RKO (cell line): ENCODE measurements at regions not wholly inside any gene's neighbourhood (a gene's known extent, or its start where the extent isn't known, plus 50 kb on each side); places are given as distances from the start of the nearest gene placed in this dataset.
A peak's percentile ranks its signal among the peaks of the same experiment; 100 is the strongest.
"Not testable (repeated sequence)": the region's sequence is repeated elsewhere in the genome, so short reads cannot be mapped to it uniquely, and the experiment has no call there.

Experiments
- DNase-seq: peaks from one replicate; pipeline ENCODE4 v3.0.0-alpha.2; 2016; ENCODE audit warnings: low spot score

DNA sequence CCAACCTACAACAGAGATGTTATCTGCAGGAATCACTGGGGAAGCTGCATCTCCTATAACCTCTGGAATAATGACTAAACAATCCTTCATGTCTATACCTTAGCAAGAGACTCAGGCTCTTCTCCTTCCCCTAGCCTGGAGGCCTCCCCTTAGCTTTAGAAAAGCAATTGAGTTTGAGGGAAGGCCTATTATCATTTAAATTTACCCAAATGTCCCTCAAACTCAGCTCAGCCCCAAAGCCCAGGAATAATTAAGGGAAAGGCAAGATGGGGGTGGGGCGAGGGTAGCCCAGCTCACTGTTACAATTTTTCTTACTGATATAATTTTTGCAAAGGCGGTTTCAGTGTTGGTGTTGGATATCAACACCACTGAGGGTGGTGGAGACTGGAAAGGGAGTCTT lies 151.4 kb upstream of the EEA1 start:
- no peak for DNase-seq

DNA sequence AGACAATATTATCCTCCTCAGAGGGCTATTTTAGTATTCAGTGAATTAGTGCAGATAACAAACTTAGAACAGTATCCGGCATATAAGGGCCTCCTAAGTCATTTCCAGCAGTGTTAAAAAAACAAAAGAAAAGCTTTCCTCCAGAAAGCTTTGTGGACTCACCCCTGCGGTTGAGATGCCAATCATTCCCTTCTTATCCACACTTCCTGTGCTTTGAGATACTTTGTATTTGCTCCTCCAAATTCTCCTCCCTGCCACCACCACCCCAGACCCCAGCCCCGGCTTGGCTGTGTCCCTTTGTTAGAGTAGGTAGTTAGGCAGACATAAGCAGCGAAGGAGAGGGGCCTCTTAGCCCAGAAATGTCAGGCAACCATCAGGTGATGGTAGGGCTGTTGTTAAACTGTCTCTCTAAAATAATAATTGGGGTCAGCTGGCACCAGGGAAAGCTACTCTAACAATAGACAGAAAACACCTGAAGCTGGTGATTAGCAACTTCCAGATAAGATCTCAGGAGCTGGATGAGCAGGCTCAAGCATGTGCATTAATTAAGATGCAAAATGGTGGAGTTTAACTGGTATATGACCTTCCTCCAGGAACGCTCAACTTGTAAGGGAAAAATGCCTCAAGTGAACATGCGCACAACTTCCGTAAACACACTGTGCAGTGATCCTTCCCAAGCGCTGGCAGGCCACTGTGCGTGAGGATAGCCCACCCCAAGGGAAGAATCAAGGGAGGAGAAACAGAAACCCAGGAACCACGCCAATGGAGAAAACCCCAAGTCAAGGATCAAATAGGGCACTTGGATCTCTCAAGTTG lies 152.1 kb upstream of the EEA1 start:
- DNase-seq, result no peak

DNA sequence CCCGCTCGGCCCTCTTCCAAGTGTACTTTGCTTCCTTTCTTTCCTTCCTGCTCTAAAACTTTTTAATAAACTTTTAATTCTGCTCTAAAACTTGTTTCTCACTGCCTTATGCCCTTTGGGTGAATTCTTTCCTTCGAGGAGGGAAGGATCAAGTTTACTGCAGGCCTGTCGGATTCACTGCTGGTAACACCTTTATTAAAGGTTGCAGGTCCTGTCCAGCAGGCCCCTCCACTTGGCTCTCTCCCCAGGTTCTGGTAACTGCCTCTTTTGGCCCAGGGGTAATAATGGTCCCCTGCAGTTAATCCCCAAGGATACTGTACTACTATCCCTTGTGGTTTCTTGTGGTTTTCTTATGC lies 152.7 kb upstream of the EEA1 start:
- no peak for DNase-seq

DNA sequence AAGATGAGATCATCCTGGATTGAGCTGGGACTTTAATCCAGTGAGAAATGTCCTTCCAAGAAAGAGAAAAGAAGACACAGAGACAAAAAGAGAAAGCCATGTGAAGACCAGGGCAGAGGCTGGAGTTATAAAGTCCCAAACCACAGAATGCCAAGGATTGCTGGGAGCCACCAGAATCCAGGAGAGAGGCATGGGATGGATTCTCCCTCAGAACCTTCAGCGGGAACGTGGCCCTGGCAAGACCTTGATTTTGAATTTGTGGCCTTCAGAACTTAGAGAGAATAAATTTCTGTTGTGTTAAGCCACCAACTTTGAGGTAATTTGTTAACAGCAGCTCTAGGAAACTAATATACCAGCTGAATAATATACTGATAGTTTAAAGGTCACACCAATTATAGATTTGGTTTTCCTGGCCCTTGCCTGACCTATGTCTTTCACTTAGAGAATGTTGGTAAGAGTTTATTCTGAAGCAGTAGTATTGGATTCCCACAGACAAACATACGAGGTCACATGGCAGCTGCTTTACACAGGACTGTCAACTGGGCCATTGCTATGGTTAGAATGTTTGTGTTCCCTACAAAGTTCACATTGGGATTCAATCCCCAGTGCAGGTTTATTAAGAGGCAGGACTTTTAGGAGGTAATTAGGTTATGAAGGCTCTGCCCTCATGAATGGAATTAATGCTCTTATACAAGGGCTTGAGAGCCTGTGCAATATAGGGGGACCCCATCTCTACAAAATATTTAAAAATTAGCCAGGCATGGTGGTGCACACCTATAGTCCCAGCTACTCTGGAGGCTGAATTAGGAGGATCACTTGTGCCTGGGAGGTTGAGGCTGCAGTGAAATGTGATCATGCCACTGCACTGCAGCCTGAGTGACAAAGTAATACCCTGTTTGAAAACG lies 156.5 kb upstream of the EEA1 start:
- no peak for DNase-seq

DNA sequence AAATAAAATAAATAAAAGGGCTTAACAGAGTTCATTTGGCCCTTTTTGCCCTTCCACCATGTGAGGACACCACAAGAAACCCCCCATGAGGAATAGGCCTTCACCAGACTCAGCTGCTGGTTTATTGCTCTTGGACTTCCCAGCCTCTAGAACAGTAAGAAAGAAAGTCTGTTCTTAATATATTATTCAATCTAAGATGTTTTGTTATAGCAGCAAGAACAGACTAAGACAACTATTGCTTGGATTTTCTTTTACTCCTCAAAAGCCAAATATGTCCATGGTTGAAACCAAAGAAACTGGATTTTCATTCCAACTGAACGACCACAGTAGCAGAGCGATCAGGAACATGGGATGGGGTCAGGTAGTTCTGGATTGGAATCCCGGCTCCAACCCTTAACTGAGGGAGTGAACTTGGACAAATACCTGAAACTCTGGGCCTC lies 157.2 kb upstream of the EEA1 start:
- no peak for DNase-seq

DNA sequence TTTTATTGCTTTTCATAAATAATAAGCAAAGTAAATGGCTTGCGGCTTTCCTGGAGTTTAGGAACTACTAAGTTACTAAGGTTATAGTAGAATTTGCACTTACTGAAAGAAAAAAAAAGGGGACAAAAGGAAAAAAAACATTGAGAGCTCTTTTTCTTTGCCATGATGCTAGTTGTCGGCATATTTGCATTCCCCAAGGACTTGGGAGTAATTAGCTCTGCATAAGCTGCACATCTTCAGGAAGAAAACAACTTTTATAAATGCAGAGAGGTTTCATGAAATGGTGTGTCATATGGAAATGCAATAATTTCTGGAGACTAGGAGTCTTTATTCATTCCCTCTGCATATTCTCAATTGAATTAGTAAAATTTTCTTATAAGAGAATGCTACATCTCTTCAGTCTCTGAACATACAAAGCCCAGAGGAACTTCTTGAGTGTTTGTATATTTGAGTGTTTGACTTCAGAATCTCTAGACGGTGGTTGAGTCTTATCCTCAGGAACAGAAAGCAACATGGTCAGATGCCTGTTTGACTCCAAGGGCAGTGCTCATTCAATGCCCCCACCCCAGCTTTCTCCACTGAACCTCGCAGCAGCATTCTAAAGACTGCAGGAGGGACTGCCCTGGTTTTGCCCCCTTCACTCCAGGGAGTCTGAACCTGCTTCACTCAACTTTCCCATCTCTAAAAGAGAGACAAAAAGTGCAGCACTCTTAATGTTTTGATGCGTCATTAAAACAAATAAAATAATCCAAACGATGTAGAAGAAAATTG lies 158.9 kb upstream of the EEA1 start:
- DNase-seq, result no peak

DNA sequence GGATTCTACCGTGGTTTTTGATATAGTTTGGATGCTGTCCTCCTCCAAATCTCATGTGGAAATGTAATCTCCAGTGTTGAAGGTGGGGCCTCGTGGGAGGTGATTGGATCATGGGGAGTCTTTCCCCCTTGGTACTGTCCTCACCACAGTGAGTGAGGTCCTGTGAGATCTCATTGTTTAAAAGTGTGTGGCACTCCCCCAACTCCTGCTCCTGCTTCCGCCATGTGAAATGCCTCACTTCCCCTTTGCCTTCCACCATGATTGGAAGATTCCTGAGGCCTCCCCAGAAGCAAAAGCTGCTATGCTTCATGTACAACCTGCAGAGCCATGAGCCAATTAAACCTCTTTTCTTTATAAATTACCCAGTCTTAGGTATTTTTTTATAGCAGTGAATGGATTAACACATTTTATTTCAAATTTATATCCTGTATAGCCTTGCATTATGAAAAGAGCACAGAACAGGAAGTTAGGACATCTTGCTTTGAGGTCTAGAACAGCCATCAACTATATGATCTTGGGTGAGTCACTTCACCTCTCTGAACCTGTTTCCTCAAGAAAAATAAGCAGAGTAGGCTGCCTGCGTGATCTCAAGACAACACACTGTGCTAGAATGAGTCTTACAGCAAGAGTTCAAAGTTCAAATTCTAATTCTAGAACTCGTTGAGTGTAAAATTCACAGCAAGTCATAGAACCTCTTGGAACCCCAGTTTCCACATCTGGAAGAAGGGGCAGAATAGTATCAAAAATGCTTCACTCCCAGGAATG lies 160.9 kb upstream of the EEA1 start:
- peak; percentile 81 for DNase-seq

DNA sequence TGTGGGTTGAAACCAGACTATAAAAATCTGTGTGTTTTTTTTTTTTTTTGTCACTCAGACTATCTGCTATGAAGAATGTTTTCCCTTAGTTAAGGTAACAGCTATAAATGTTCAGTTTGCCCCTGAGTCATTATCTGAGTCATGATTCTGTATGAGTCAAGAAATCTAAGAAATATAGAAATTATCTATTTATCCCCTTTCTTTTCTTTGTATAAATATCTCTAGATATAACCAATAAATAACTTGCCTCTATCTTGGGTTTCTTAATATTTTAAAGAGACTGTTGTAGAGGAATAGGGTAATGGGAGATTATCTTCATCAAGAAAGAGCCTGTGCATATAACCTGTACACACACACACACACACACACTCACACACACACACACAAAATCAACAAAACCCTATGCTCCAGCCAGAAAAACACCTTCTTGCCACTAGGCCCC lies 161.7 kb upstream of the EEA1 start:
- peak; percentile 70 for DNase-seq

DNA sequence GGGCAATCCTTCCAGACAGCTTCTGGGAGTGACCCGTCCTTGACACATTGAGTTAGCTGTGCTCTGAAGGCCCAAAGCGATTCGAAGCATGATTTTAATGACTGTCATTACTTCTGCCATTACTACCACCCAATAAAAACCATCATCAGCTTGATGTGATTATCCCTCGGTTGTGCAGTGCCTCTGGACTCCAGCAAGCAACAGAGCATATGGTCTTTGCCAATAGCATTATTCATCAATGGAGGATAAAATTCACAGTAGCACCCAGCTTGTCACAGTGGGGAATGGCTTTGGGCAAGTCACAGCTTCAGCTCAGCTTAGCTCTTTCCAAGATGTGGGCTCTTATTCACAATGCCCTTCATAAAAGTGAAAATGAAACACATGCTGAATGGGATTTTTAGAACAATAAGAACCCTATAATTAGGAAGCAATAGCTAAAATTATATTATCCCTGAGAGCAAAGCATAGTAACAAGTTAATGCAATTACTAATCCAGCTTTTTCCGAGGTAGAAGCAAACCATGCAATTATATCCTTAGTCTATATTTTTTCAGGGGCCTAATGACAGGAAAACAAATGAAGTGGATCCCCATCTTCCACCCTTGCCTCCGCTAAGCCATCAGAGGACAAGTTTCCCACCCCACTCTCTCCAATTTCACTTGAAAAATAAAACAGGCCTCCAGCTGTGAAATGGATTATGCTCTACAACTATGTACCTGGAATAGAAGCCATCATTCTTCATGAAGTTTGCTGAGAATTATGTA lies 163.0 kb upstream of the EEA1 start:
- no peak for DNase-seq

DNA sequence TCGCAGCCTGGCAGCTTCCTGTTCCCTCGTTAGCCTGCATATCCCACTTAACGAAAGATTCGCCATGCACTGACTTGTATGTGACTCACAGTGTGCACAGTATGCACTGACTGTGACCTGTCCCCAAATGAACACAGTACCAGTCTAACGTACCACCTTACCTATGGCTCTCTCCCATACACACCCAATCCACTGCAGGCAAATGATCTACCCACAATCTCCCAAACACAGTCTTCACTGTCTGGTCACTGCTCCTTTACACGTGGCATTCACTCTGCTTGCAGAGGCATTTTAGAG lies 163.5 kb upstream of the EEA1 start:
- DNase-seq, result peak; percentile 10

DNA sequence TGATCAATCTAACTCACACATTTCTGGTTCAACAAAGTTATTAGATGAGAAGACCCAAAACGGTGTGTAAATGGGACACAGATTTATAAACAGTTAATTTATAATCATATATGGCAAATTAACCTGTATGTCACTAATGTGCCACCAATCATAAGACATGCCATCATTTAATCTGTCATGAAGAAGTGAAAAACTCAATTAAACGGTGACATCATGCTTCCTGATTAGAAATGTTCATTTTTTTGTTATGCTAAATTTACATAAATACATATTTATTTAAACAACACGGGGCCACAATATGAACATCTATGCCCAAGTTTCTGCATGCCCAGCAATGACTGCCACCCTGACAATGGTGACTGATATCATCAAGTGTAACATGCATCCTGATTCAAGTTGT lies 164.1 kb upstream of the EEA1 start:
- DNase-seq, result no peak

DNA sequence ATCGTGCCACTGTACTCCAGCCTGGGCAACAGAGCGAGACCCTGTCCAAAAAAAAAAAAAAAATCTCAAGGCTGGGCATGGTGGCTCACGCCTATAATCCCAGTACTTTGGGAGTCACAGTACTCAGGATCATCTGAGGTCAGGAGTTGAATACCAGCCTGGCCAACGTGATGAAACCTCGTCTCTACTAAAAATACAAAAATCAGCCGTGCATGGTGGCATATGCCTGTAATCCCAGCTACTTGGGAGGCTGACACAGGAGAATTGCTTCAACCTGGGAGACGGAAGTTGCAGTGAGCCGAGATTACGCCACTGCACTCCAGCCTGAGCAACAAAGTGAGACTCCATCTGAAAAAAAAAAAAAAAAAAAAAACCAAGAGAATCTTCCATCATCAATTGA lies 165.1 kb upstream of the EEA1 start:
- not testable (repeated sequence) for DNase-seq

DNA sequence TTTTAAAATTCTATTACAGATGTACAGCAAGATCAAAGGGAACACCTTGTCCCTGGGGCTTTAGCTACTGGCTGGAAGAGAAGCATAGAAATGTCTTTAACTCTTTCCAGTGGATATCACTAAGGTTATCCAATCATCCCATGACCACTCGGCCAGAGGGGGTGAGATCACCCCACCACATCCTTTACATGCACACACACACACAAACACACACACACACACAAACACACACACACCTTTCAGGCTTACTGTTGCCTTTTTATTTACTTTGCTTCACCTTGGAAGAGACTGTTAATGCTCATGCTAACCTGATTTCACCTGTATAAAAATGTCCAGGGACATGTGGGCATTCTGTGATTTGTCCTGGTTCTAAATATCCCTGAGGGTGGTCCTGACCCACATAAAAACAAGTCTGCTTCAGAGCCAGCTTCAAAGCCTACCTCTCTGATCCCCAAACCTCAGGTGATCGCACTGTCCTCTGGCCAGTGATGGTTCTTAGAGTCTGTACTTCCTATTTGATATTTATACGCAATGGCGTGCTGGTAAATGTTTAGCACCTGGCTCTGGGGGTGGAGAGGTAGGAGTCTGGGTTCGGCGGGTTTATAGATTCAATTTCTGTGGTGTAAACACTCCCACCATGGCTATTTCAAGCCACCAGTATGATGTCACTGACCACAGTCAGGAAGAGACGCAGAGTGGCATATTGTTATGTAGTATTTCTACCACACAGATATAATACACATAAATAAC lies 166.1 kb upstream of the EEA1 start:
- DNase-seq, result no peak

DNA sequence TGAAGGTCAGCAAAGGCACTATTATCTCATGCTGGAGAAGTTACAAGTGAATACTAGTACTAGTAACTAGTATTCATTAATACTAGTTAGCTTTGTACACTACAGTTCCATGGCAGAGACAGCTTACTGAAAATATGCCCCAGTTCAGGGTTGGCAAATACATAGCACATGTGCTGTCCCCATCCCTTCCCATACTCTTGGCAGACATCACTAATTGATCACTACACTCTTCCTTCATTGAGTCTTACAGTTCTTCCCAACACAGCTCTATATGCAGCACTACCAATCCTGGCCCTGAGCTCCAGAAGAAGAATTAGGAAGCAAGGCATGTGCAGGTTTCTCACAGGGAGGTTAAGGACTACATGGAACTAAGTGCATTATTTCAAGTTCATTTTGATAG lies 168.3 kb upstream of the EEA1 start:
- no peak for DNase-seq

DNA sequence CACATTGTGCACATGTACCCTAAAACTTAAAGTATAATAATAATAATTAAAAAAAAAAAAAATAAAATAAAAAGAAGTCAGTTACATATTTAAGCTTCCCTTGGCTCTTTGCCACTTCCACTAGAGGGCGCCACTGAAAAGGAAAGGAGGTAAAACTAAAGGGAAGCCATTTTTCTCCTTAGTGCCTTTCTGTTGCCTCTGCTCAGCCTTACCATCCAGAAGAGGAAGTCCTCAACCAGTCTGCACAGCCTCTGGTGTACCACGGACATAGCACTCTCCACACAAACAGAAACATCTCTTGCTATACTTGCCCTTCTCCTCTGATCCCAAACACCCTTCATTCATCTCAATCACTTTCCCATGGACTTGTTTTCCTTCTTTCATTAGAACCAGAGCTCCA lies 169.0 kb upstream of the EEA1 start:
- peak; percentile 32 for DNase-seq

DNA sequence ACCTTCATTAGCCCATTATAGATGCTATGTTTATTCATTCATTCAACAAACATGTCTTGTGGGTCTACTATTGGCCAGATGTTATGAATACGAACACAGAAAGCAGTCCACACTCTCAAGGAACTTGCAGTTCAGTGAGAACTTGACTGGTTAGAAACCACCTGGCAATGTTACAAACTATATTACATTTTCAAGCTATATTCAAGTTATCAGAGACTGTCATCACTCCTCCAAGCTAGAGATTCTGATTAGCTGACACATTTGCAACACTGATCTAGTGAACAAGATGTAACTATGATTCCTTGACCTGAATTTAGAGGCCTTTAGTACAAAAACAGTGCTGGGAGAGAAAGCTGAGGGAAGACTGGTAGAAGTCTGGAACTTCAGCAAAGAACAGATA lies 170.7 kb upstream of the EEA1 start:
- DNase-seq, result no peak

DNA sequence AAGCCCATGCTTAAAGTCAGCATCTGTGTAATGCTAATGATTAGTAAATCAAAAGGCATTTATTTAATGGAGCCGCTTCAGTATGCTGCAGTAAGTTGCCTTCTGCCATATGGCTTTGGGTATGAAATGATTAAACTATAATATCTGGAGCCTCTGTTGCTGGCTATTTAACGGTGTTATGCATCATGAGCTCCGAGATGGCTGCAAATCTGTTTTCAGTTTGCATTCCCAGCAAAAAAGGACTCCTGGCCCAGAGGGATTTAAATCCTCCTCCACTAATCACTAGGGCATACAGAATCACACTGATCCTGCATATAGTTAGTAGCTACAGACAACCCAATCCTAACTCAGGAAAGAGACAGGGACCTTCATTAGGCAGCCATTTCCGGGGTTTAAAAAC lies 171.5 kb upstream of the EEA1 start:
- no peak for DNase-seq

DNA sequence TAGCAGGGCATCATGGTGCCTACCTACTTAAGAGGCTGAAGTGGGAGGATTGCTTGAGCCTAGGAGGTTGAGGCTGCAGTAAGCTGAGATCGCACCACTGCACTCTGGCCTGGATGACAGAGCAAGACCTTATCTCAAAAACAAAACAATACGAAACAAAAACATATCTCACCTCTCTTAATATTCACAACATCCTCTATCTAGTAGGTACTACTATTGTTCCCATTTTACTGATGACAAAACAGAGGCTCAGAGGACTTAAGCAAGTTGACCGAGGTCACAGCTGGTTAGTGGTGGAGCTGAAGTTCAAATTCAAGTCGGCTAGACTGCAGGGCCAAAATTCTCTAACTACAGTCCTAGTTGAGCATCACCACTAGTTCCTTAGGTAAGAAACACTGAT lies 172.3 kb upstream of the EEA1 start:
- DNase-seq, result no peak

DNA sequence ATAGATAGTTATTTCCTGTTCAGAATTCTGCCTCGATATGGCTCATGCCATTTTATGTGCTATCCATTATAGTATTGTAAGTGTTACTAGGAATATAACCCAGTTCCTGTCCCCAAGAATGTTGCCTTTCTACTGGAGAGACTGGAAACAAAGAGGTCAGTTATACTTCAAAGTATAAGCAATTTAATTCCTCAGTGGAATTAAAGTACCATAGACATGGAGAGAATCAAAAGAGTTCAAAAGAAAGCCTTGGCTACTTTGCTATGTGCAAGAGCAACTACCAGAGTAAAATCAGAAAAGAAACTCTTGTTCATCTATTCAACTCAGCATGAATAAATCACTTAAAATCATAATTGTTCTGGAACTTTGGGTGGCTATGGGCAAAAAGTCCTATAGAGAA lies 173.2 kb upstream of the EEA1 start:
- no peak for DNase-seq

DNA sequence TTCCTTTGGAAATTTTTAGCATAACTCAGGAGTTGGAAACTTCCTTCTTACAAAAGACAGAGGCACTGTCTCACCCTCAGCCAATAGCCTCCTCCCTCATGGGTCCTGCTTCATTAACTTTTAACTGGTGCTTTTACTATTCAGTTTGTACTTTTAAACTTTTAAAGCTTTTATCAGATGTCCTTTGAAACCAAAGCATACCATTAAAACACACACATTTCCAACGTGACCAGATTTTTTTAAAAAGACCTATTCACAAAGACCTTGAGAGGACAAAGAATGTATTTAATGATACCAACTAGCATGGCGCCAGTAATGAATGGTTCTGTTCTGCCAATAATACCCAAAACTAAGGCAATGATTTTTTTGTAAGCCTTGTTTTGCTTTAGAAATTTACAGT lies 173.6 kb upstream of the EEA1 start:
- no peak for DNase-seq

DNA sequence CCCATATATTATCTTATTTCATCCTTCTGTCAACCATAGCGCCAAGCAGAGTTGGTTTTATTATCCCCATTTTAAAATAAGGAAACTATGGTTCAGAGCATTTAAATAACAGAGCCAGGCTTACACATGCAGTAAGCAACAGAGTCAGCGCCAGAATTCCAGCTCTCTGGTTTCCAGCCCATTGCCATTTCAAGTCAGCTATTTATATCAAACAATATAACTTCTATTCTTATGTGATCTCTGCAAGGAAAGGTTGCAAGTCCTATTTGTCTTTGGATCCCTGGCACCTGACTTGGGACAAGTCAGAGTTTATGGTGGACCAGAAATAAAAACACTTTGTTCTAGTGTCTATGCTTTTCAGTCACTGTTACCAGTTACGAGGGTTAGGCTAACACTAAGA lies 174.1 kb upstream of the EEA1 start:
- DNase-seq, result no peak
